H9 (cell line): ENCODE measurements at regions not wholly inside any gene's neighbourhood (a gene's known extent, or its start where the extent isn't known, plus 50 kb on each side); places are given as distances from the start of the nearest gene placed in this dataset.

ENCODE experiments used
- DNase-seq: peaks from one replicate; pipeline ENCODE4 v3.0.0-alpha.2; 2017
- H2AFZ ChIP-seq: one replicate; pipeline ENCODE4 v1.6.1; 2013; ENCODE audit warnings: mild to moderate bottlenecking, low read length, control low read depth, moderate library complexity
- H2AK5ac ChIP-seq: 2 replicates; pipeline ENCODE4 v1.6.1; 2013; ENCODE audit warnings: low read length, control low read depth, mixed read lengths; ENCODE audit not compliant: insufficient read length
- H2BK120ac ChIP-seq: one replicate; pipeline ENCODE4 v1.6.1; 2013; ENCODE audit warnings: low read depth, mild to moderate bottlenecking, low read length, control low read depth, inconsistent platforms; ENCODE audit not compliant: poor library complexity, severe bottlenecking
- H2BK12ac ChIP-seq: 2 replicates; pipeline ENCODE4 v1.6.1; 2013; ENCODE audit warnings: low read length, control low read depth, mixed read lengths, low read depth; ENCODE audit not compliant: insufficient read length
- H2BK15ac ChIP-seq: 2 replicates; pipeline ENCODE4 v1.6.1; 2013; ENCODE audit warnings: low read depth, low read length, control low read depth
- H2BK20ac ChIP-seq: one replicate; pipeline ENCODE4 v1.6.1; 2013; ENCODE audit warnings: low read depth, mild to moderate bottlenecking, low read length, control low read depth, inconsistent platforms; ENCODE audit not compliant: poor library complexity, severe bottlenecking
- H2BK5ac ChIP-seq: 2 replicates; pipeline ENCODE4 v1.6.1; 2013; ENCODE audit warnings: low read length, control low read depth, mixed read lengths; ENCODE audit not compliant: insufficient read length
- H3K14ac ChIP-seq: 2 replicates; pipeline ENCODE4 v1.6.1; 2013; ENCODE audit warnings: low read length, control low read depth; ENCODE audit not compliant: insufficient read depth
- H3K18ac ChIP-seq: 2 replicates; pipeline ENCODE4 v1.6.1; 2013; ENCODE audit warnings: low read depth, mild to moderate bottlenecking, mixed read lengths, low read length, control low read depth; ENCODE audit not compliant: insufficient read length
- H3K23ac ChIP-seq: 2 replicates; pipeline ENCODE4 v1.6.1; 2013; ENCODE audit warnings: low read length, control low read depth, mixed read lengths, low read depth; ENCODE audit not compliant: insufficient read length
- H3K23me2 ChIP-seq: 2 replicates; pipeline ENCODE4 v1.6.1; 2013; ENCODE audit warnings: low read depth, mild to moderate bottlenecking, mixed read lengths, low read length, control low read depth; ENCODE audit not compliant: insufficient read length, poor library complexity, severe bottlenecking
- H3K27ac ChIP-seq: 2 replicates; pipeline ENCODE4 v1.5.1; 2013; ENCODE audit warnings: low read length, control low read depth, mixed read lengths, low read depth; ENCODE audit not compliant: insufficient read length
- H3K27me3 ChIP-seq: 2 replicates; pipeline ENCODE4 v1.6.1; 2013; ENCODE audit warnings: low read length, control low read depth, inconsistent platforms; ENCODE audit not compliant: insufficient read depth
- H3K4ac ChIP-seq: 2 replicates; pipeline ENCODE4 v1.6.1; 2013; ENCODE audit warnings: low read depth, mild to moderate bottlenecking, control low read depth, inconsistent platforms, low read length, moderate library complexity
- H3K4me1 ChIP-seq: 2 replicates; pipeline ENCODE4 v1.6.1; 2013; ENCODE audit warnings: low read length, control low read depth, inconsistent platforms; ENCODE audit not compliant: insufficient read depth
- H3K4me2 ChIP-seq: 2 replicates; pipeline ENCODE4 v1.6.1; 2013; ENCODE audit warnings: low read length, control low read depth, mixed read lengths; ENCODE audit not compliant: insufficient read length, insufficient read depth
- H3K56ac ChIP-seq: 2 replicates; pipeline ENCODE4 v1.6.1; 2013; ENCODE audit warnings: low read depth, mild to moderate bottlenecking, mixed read lengths, low read length, control low read depth; ENCODE audit not compliant: insufficient read length
- H3K79me1 ChIP-seq: 2 replicates; pipeline ENCODE4 v1.6.1; 2013; ENCODE audit warnings: low read depth, mild to moderate bottlenecking, moderate library complexity, low read length, control low read depth, inconsistent platforms; ENCODE audit not compliant: insufficient read depth, poor library complexity, severe bottlenecking
- H3K79me2 ChIP-seq: 2 replicates; pipeline ENCODE4 v1.6.1; 2013; ENCODE audit warnings: low read length, control low read depth, inconsistent platforms; ENCODE audit not compliant: insufficient read depth
- H3K9ac ChIP-seq: 2 replicates; pipeline ENCODE4 v1.6.1; 2013; ENCODE audit warnings: low read length, control low read depth, mixed read lengths; ENCODE audit not compliant: insufficient read length; ENCODE audit errors: extremely low read depth
- H3K9me3 ChIP-seq: one replicate; pipeline ENCODE4 v1.6.1; 2013; ENCODE audit warnings: low read depth, low read length, inconsistent platforms; ENCODE audit not compliant: control insufficient read depth
- H3T11ph ChIP-seq: one replicate; pipeline ENCODE4 v1.6.1; 2013; ENCODE audit warnings: mild to moderate bottlenecking, low read length, control low read depth, inconsistent platforms
- H4K20me1 ChIP-seq: one replicate; pipeline ENCODE4 v1.6.1; 2013; ENCODE audit not compliant: control insufficient read depth, insufficient read length, insufficient read depth
- H4K5ac ChIP-seq: 2 replicates; pipeline ENCODE4 v1.6.1; 2013; ENCODE audit warnings: low read depth, mild to moderate bottlenecking, mixed read lengths, low read length, control low read depth; ENCODE audit not compliant: insufficient read length
- H4K8ac ChIP-seq: replicated peaks from 2 replicates; pipeline ENCODE4 v1.6.1; 2013; ENCODE audit warnings: low read length, control low read depth, mixed read lengths, low read depth; ENCODE audit not compliant: insufficient read length
- H4K91ac ChIP-seq: 2 replicates; pipeline ENCODE4 v1.6.1; 2013; ENCODE audit warnings: low read depth, mild to moderate bottlenecking, moderate library complexity, mixed read lengths, low read length, control low read depth; ENCODE audit not compliant: insufficient read length
- H3K27ac Mint-ChIP-seq, 3 experiments: 2 replicates in 2 of 3; 3 replicates in 1 of 3; pipeline ENCODE4 v1.8.0; 2020 to 2021; ENCODE audit warnings: mixed read lengths in 3 of 3, mild to moderate bottlenecking in 1 of 3, moderate library complexity in 1 of 3
- H3K27me3 Mint-ChIP-seq: 2 replicates; pipeline ENCODE4 v1.8.0; 2021; ENCODE audit warnings: low read depth, mild to moderate bottlenecking, moderate library complexity, mixed read lengths
- H3K36me3 Mint-ChIP-seq, 3 experiments: 2 replicates in 2 of 3; 3 replicates in 1 of 3; pipeline ENCODE4 v1.8.0; 2020 to 2021; ENCODE audit warnings: low read depth in 3 of 3, mixed read lengths in 3 of 3; ENCODE audit not compliant: insufficient read depth in 1 of 3
- H3K4me1 Mint-ChIP-seq, 2 experiments: 2 replicates each; pipeline ENCODE4 v1.8.0; 2020; ENCODE audit warnings: mixed read lengths in 2 of 2
- H3K4me3 Mint-ChIP-seq, 2 experiments: 2 replicates in 1 of 2; 3 replicates in 1 of 2; pipeline ENCODE4 v1.8.0; 2020 to 2021; ENCODE audit warnings: mild to moderate bottlenecking in 2 of 2, mixed read lengths in 2 of 2, moderate library complexity in 1 of 2
- H3K9me3 Mint-ChIP-seq, 2 experiments: 2 replicates in 1 of 2; 3 replicates in 1 of 2; pipeline ENCODE4 v1.8.0; 2020; ENCODE audit warnings: mild to moderate bottlenecking in 2 of 2, mixed read lengths in 2 of 2, moderate library complexity in 1 of 2
- CTCF ChIP-seq: fragments of 200-600 bp; sonication (generic); conservative IDR thresholded peaks from 3 replicates; pipeline ENCODE4 v1.8.0; 2021; ENCODE audit warnings: antibody characterized with exemption, mild to moderate bottlenecking
- WGBS: extraction: QIAGEN DNeasy Blood & Tissue Kit; methylation state at CpG from one replicate; pipeline ENCODE4 v1.1.7; 2013; ENCODE audit warnings: missing lambda C conversion rate, low lambda C conversion rate, mixed read lengths; ENCODE audit not compliant: insufficient read length; ENCODE audit errors: extremely low coverage; 5-methylcytosine and 5-hydroxymethylcytosine counted together

GRCh38 chr5:92369587-92369986, 986.5 kb upstream of the ARRDC3 start:
- Histone ChIP-seq H3K18ac (no peak overlapping the region), H2AFZ (no peak overlapping the region), H4K20me1 (no peaks in the 10 kb centered on the region), H3K14ac (no peak overlapping the region), H2BK15ac (no peak overlapping the region), H4K5ac (no peak overlapping the region), H3K9ac (no peak overlapping the region), H3K23me2 (no peaks in the 10 kb centered on the region), H4K8ac (no peak overlapping the region), H2AK5ac (no peak overlapping the region), H3K23ac (no peak overlapping the region), H3K27me3 (no peaks in the 10 kb centered on the region), H3T11ph (no peak overlapping the region), H3K79me2 (no peaks in the 10 kb centered on the region), H3K79me1 (no peaks in the 10 kb centered on the region), H2BK120ac (no peak overlapping the region), H3K4me2 (no peak overlapping the region), H2BK12ac (no peak overlapping the region), H2BK5ac (no peak overlapping the region), H3K27ac (no peak overlapping the region), H4K91ac (no peak overlapping the region), H3K4me1 (no peaks in the 10 kb centered on the region), H3K56ac (no peak overlapping the region), H2BK20ac (no peak overlapping the region), H3K9me3 (no peaks in the 10 kb centered on the region), H3K4ac (no peak overlapping the region)
- Mint-ChIP-seq H3K9me3 (no peaks in the 10 kb centered on the region; a peak in 1 of 5 replicates), H3K36me3 (peaks cover 0 to 2% (median 0%) of the 10 kb centered on the region in 3 experiments; a peak in 1 of 7 replicates), H3K4me3 (no peak overlapping the region), H3K27me3 (no peaks in the 10 kb centered on the region), H3K27ac (no peak overlapping the region; a peak in 1 of 7 replicates), H3K4me1 (peaks cover 6 to 10% of the 10 kb centered on the region in 2 experiments; a peak in 3 of 4 replicates)
- WGBS, result no CpG with 5 or more reads among the region's 1 CpG
- no peak for DNase-seq
- no peak for TF ChIP-seq CTCF
